HCT116 (cell line): ENCODE measurements at regions not wholly inside any gene's neighbourhood (a gene's known extent, or its start where the extent isn't known, plus 50 kb on each side); places are given as distances from the start of the nearest gene placed in this dataset.

Source experiments
- ATAC-seq: fragments of 200-7000 bp; cut with Tn5 transposase; 2 replicates; pipeline ENCODE4 v1.9.1; 2020; ENCODE audit warnings: mild to moderate bottlenecking, moderate library complexity
- BruUV-seq: library from RNA; stranded (reverse); fragments of 400-500 nt; replicated peaks from 2 replicates; lab custom pipeline; 2021; lab: Mats Ljungman, UMichigan
- CTCF ChIA-PET: fragments of 300-600 bp; sonication (Branson Sonifier 250); formaldehyde crosslinking; loops from one replicate; lab custom pipeline; 2021; ENCODE audit warnings: antibody characterized with exemption; lab: Charles Lee
- POLR2A ChIA-PET: fragments of 300-600, 350-600 bp; sonication (Branson Sonifier 250); formaldehyde crosslinking; loops from one replicate; lab custom pipeline; 2021; ENCODE audit warnings: antibody characterized with exemption; lab: Charles Lee
- RAD21 ChIA-PET, 2 experiments: fragments of 300-600 bp; sonication (Branson Sonifier 250); formaldehyde crosslinking; loops; one replicate each; lab custom pipeline; 2023; ENCODE audit warnings: low total read pairs in 2 of 2; ENCODE audit not compliant: uncharacterized antibody in 2 of 2, unreplicated experiment in 2 of 2, low non-redundant PET in 1 of 2; lab: Charles Lee
- DNase-seq: peaks from one replicate; pipeline ENCODE4 v3.0.0-alpha.2; 2010; ENCODE audit warnings: low read depth, low spot score
- H2AFZ ChIP-seq: fragments of 200-600 bp; shearing (Covaris generic), sonication (generic); 2 replicates; pipeline ENCODE4 v1.6.1; 2017; ENCODE audit warnings: low read depth, mixed run types, mixed read lengths, antibody characterized with exemption, low read length; ENCODE audit not compliant: poor library complexity, severe bottlenecking
- H3K27ac ChIP-seq: 2 replicates; pipeline ENCODE4 v1.5.1; 2012; ENCODE audit warnings: low read depth, low read length
- H3K27me3 ChIP-seq: fragments of 200-600 bp; sonication (generic); 2 replicates; pipeline ENCODE4 v1.6.1; 2016; ENCODE audit warnings: mixed run types, low read length, mixed read lengths; ENCODE audit not compliant: insufficient read depth
- H3K36me3 ChIP-seq, 2 experiments: fragments of 200-500 bp in 1 of 2; fragments of 200-600 bp in 1 of 2; sonication (Bioruptor generic) in 1 of 2; sonication (generic) in 1 of 2; 2 replicates each; pipeline versions ENCODE4 v1.5.1 to v1.6.1; 2014 to 2016; ENCODE audit warnings: low read length in 2 of 2, inconsistent platforms in 1 of 2, mixed read lengths in 1 of 2, mixed run types in 1 of 2; ENCODE audit not compliant: insufficient read depth in 2 of 2, control insufficient read depth in 1 of 2
- H3K4me1 ChIP-seq, 2 experiments: fragments of 200-600 bp in 1 of 2; sonication (generic) in 1 of 2; 2 replicates each; pipeline versions ENCODE4 v1.5.1 to v1.6.1; 2012 to 2017; ENCODE audit warnings: low read length in 2 of 2, inconsistent platforms in 1 of 2, mild to moderate bottlenecking in 1 of 2, mixed read lengths in 1 of 2, mixed run types in 1 of 2, moderate library complexity in 1 of 2; ENCODE audit not compliant: insufficient read depth in 2 of 2, control insufficient read depth in 1 of 2
- H3K4me2 ChIP-seq: fragments of 200-600 bp; sonication (generic); 2 replicates; pipeline ENCODE4 v1.6.1; 2017; ENCODE audit warnings: mixed run types, low read length, mixed read lengths
- H3K4me3 ChIP-seq, 2 experiments: fragments of 200-600 bp in 1 of 2; sonication (generic) in 1 of 2; replicated peaks in 1 of 2; 2 replicates each; pipeline ENCODE4 v1.5.1; 2011 to 2016; ENCODE audit warnings: low read length in 2 of 2, control low read depth in 1 of 2, low read depth in 1 of 2, mild to moderate bottlenecking in 1 of 2, mixed read lengths in 1 of 2, mixed run types in 1 of 2
- H3K79me2 ChIP-seq: fragments of 200-600 bp; sonication (generic); 2 replicates; pipeline ENCODE4 v1.6.1; 2017; ENCODE audit warnings: mild to moderate bottlenecking, mixed run types, low read length, moderate library complexity, mixed read lengths; ENCODE audit not compliant: insufficient read depth
- H3K9ac ChIP-seq: fragments of 200-600 bp; sonication (generic); 2 replicates; pipeline ENCODE4 v1.6.1; 2016; ENCODE audit warnings: low read length, mixed read lengths
- H3K9me2 ChIP-seq: fragments of 200-600 bp; sonication (generic), shearing (Covaris generic); 2 replicates; pipeline ENCODE4 v1.6.1; 2017; ENCODE audit warnings: mixed run types, mild to moderate bottlenecking, moderate library complexity; ENCODE audit not compliant: insufficient read depth
- H3K9me3 ChIP-seq, 2 experiments: fragments of 200-500 bp in 1 of 2; fragments of 200-600 bp in 1 of 2; sonication (Bioruptor generic) in 1 of 2; sonication (generic) in 1 of 2; 2 replicates each; pipeline ENCODE4 v1.6.1; 2014 to 2017; ENCODE audit warnings: low read length in 2 of 2, mixed read lengths in 2 of 2, inconsistent platforms in 1 of 2, low read depth in 1 of 2, mild to moderate bottlenecking in 1 of 2, mixed run types in 1 of 2, moderate library complexity in 1 of 2; ENCODE audit not compliant: control insufficient read depth in 1 of 2, insufficient read depth in 1 of 2
- H4K20me1 ChIP-seq: fragments of 200-600 bp; sonication (generic), shearing (Covaris generic); 2 replicates; pipeline ENCODE4 v1.6.1; 2017; ENCODE audit warnings: mixed run types, mild to moderate bottlenecking, moderate library complexity; ENCODE audit not compliant: insufficient read depth
- CEBPB ChIP-seq: IDR thresholded peaks from 2 replicates; pipeline ENCODE4 v1.6.1; 2012; ENCODE audit warnings: low read depth
- EGR1 ChIP-seq: IDR thresholded peaks from 2 replicates; pipeline ENCODE4 v1.6.1; 2012; ENCODE audit warnings: low read depth
- ELF1 ChIP-seq: IDR thresholded peaks from 2 replicates; pipeline ENCODE4 v1.6.1; 2012; ENCODE audit warnings: low read depth, borderline replicate concordance
- EZH2phosphoT487 ChIP-seq: fragments of 200-600 bp; IDR thresholded peaks from 2 replicates; pipeline ENCODE4 v1.6.1; 2018; ENCODE audit warnings: antibody characterized with exemption, borderline replicate concordance
- POLR2AphosphoS5 ChIP-seq: IDR thresholded peaks from 2 replicates; pipeline ENCODE4 v1.6.1; 2011; ENCODE audit warnings: mild to moderate bottlenecking, low read depth, low read length, moderate library complexity
- REST ChIP-seq: IDR thresholded peaks from 2 replicates; pipeline ENCODE4 v1.6.1; 2012; ENCODE audit warnings: low read depth
- SP1 ChIP-seq: IDR thresholded peaks from 2 replicates; pipeline ENCODE4 v1.6.1; 2012; ENCODE audit warnings: low read depth
- ZNF274 ChIP-seq: fragments of 200-500 bp; sonication (Bioruptor generic); IDR thresholded peaks from 2 replicates; pipeline ENCODE4 v1.6.1; 2014; ENCODE audit warnings: mild to moderate bottlenecking, low read depth, low read length, inconsistent platforms
- intact Hi-C: fragments of 100-400 bp; cut with micrococcal nuclease; formaldehyde crosslinking; loops from 2 replicates; pipeline ENCODE4 v1.10.0; 2022

GRCh38 chr4:8722556-8722955 lies 130.0 kb downstream of the CPZ start:
- intact Hi-C loops, result no loop called here
- no peaks in the 10 kb centered on the region for H3K9me3 ChIP-seq
- ChIA-PET RAD21 (no interaction called here), CTCF (no interaction called here), POLR2A (no interaction called here)
- no peaks in the 10 kb centered on the region for H3K79me2 ChIP-seq
- no peaks in the 10 kb centered on the region for H4K20me1 ChIP-seq
- H3K36me3 ChIP-seq, result no peaks in the 10 kb centered on the region
- ATAC-seq (no peak), DNase-seq (no peak)
- H2AFZ ChIP-seq, result no peak overlapping the region
- H3K9me2 ChIP-seq, result no peaks in the 10 kb centered on the region
- H3K27ac ChIP-seq, result no peak overlapping the region
- TF ChIP-seq CEBPB (no peak), EZH2phosphoT487 (no peak), EGR1 (no peak), POLR2AphosphoS5 (no peak), ELF1 (no peak), REST (no peak), SP1 (no peak), ZNF274 (no peak)
- H3K27me3 ChIP-seq, result no peaks in the 10 kb centered on the region; the same call in 1 of the 2 replicates
- H3K9ac ChIP-seq, result no peak overlapping the region
- no peak overlapping the region for H3K4me3 ChIP-seq
- H3K4me1 ChIP-seq, result no peaks in the 10 kb centered on the region
- no TSS peak for BruUV-seq
- no peak overlapping the region for H3K4me2 ChIP-seq
